ENCODE measurements at regions not wholly inside any gene's neighbourhood (a gene's known extent, or its start where the extent isn't known, plus 50 kb on each side); places are given as distances from the start of the nearest gene placed in this dataset.

DNA sequence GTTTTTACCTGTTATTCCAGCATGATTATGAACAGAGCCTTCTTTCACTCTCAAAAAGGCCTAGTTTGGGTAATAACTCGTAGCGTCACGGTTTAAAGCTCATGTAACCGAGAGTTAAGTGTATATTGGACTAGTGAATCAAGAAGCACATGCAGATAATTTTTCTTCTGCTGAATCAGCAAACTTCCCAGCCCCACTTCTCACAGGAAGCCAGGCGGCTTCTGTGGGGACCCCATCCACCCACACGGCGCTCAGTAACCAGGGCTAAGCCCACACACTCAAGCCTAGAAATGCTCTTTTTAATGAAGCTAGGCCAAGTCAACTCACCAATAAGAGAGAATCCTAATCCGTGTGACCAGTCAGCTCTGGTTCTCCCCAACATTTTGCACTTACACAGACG is 191.2 kb upstream of the MGMT start:
- WGBS, 3 donors = 91 to 94% (median 92%) methylated on average over 9 of the region's 9 CpGs
- TF ChIP-seq, protein P1, sequence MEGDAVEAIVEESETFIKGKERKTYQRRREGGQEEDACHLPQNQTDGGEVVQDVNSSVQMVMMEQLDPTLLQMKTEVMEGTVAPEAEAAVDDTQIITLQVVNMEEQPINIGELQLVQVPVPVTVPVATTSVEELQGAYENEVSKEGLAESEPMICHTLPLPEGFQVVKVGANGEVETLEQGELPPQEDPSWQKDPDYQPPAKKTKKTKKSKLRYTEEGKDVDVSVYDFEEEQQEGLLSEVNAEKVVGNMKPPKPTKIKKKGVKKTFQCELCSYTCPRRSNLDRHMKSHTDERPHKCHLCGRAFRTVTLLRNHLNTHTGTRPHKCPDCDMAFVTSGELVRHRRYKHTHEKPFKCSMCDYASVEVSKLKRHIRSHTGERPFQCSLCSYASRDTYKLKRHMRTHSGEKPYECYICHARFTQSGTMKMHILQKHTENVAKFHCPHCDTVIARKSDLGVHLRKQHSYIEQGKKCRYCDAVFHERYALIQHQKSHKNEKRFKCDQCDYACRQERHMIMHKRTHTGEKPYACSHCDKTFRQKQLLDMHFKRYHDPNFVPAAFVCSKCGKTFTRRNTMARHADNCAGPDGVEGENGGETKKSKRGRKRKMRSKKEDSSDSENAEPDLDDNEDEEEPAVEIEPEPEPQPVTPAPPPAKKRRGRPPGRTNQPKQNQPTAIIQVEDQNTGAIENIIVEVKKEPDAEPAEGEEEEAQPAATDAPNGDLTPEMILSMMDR (IDR thresholded peaks at IDR 0.05) = no peak
- TF ChIP-seq POLR2A (IDR thresholded peaks at IDR 0.05) (no peak), EP300 (IDR thresholded peaks at IDR 0.05) (no peak)

DNA sequence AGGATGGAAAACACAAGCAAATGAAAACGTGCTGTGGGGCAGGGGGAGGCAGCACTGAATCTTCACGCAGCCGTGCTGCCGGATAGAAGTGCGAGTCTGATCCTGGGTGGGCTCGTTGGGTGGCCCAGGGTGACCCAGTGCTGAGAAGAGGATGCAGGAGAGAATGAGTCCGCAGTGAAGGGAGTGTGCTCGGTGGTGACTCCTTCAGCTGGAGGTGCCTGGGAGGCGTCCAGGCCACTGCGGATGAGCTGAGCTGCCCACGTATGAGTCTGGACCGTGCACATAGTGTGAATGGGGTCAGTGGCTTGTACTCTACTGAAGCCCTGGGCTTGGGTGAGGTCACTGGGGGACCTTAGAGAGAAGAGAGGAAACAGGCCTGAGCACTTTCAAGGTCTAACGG is 190.0 kb upstream of the MGMT start:
- Histone ChIP-seq H3K4me3 (no peak overlapping the region), H3K27me3 (no peaks in the 10 kb centered on the region), H3K36me3 (no peaks in the 10 kb centered on the region), H3K27ac (no peak overlapping the region), H3K9me3 (no peaks in the 10 kb centered on the region), H3K4me1 (ENCODE audit: insufficient read depth) (no peaks in the 10 kb centered on the region)
- no peak for TF ChIP-seq POLR2A (IDR thresholded peaks at IDR 0.05)
- TF ChIP-seq, protein P1 (IDR thresholded peaks at IDR 0.05) = no peak
- TF ChIP-seq EP300 (IDR thresholded peaks at IDR 0.05) = no peak
- intact Hi-C loops (cut with DNase I) = loop anchor here in 1 of 4 donors (5.0 kb wide), 1 partner anchor 1920 kb away; no protein-coding TSS in a partner anchor
- DNase-seq = no peak
- WGBS, 3 donors = 47 to 80% (median 62%) methylated on average over 13 of the region's 13 CpGs

More for the DNA sequence above, 191.2 kb upstream of the MGMT start:
- H3K4me1 ChIP-seq (ENCODE audit: insufficient read depth) = no peaks in the 10 kb centered on the region
- H3K27ac ChIP-seq = no peak overlapping the region
- H3K4me3 ChIP-seq = no peak overlapping the region
- H3K36me3 ChIP-seq = no peaks in the 10 kb centered on the region
- H3K27me3 ChIP-seq = no peaks in the 10 kb centered on the region
- no peaks in the 10 kb centered on the region for H3K9me3 ChIP-seq
- intact Hi-C loops (cut with DNase I) = loop anchor here in 1 of 4 donors (5.0 kb wide), 1 partner anchor 1921 kb away; no protein-coding TSS in a partner anchor
- DNase-seq = no peak

DNA sequence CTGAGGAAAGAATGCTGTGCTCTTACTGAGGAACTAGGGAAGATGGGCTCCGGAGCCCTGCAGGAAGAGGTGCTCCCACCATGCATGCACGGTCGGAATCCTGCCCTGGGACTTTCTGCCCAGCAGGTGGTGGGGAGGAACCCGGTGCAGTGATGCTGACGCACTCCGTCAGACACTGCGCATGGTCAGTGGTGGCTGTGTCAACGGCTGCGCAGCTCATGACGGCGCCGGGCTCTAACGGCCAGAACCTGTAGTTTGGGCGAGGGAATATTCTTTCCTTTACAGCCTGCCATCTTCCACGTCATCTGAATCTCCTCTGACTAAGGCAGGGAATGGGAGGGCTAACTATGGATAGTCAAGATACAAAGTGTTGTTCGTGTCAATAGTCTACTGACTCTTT is 189.2 kb upstream of the MGMT start:
- DNase-seq = no peak
- intact Hi-C loops (cut with DNase I) = loop anchor here in 1 of 4 donors (5.0 kb wide), 1 partner anchor 1919 kb away; no protein-coding TSS in a partner anchor
- H3K27ac ChIP-seq = no peak overlapping the region
- H3K4me1 ChIP-seq (ENCODE audit: insufficient read depth) = no peaks in the 10 kb centered on the region
- TF ChIP-seq POLR2A (IDR thresholded peaks at IDR 0.05) (no peak), EP300 (IDR thresholded peaks at IDR 0.05) (no peak)
- TF ChIP-seq, protein P1 (IDR thresholded peaks at IDR 0.05) = no peak
- no peaks in the 10 kb centered on the region for H3K36me3 ChIP-seq
- H3K9me3 ChIP-seq = no peaks in the 10 kb centered on the region
- 88 to 89% (median 89%) methylated on average over 16 of the region's 16 CpGs for WGBS, 3 donors
- H3K27me3 ChIP-seq = no peaks in the 10 kb centered on the region
- H3K4me3 ChIP-seq = no peak overlapping the region

GRCh38 chr10:129278686-129279085 is 188.4 kb upstream of the MGMT start:
- intact Hi-C loops (cut with DNase I) = loop anchor here in 1 of 4 donors (5.0 kb wide), 1 partner anchor 1919 kb away; no protein-coding TSS in a partner anchor
- 33 to 56% (median 55%) methylated on average over 3 of the region's 3 CpGs for whole genome bisulfite sequencing, 3 donors
- Histone ChIP-seq H3K27ac (no peak overlapping the region), H3K27me3 (no peaks in the 10 kb centered on the region), H3K4me1 (ENCODE audit: insufficient read depth) (no peaks in the 10 kb centered on the region), H3K4me3 (no peak overlapping the region), H3K9me3 (no peaks in the 10 kb centered on the region), H3K36me3 (no peaks in the 10 kb centered on the region)
- DNase-seq = no peak
- TF ChIP-seq, protein P1 (IDR thresholded peaks at IDR 0.05) = no peak

Data from ovary (tissue), 7 donors.